ENCODE measurements at regions not wholly inside any gene's neighbourhood (a gene's known extent, or its start where the extent isn't known, plus 50 kb on each side); places are given as distances from the start of the nearest gene placed in this dataset.
"Not testable (repeated sequence)": the region's sequence is repeated elsewhere in the genome, so short reads cannot be mapped to it uniquely, and the experiment has no call there.

DNA sequence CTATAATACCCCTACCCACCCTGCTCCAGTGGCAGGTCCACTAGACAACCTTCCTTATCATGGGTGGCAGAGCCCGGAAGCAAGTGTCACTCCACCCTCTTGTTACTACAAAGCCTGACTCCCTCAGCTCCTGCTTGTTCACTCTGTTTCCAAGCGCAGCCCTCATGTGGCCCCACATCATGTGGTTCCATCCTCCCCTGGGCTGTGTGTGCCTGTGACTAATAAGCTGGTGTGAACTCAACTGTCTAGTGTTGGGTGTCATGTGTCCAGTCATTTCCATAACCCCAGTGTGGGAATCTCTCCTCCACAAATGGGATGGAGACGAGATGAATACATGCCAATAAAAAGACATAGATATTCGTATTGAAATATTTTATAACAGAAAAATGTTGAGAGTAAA, 87.0 kb downstream of the GOLGA8T start:
- TF ChIP-seq CTCF (conservative IDR thresholded peaks at IDR 0.05; ENCODE audit: low read depth, low read length); EZH2 (IDR thresholded peaks at IDR 0.05; ENCODE audit: borderline replicate concordance, low read depth, low read length, poor library complexity, severe bottlenecking): not testable (repeated sequence)

Data from A673 (cell line).